C4-2B (cell line): ENCODE measurements at regions not wholly inside any gene's neighbourhood (a gene's known extent, or its start where the extent isn't known, plus 50 kb on each side); places are given as distances from the start of the nearest gene placed in this dataset.

Experiments used
- CTCF ChIP-seq: fragments of 450-650 bp; conservative IDR thresholded peaks from 2 replicates; pipeline ENCODE4 v1.5.1; 2017; ENCODE audit warnings: mild to moderate bottlenecking
- ZFX ChIP-seq: fragments of 450-650 bp; IDR thresholded peaks from 2 replicates; pipeline ENCODE4 v1.6.1; 2017

- TF ChIP-seq CTCF (no peak), ZFX (no peak)
Measured at GRCh38 chr12:24418157-24418556, 468.7 kb upstream of the SOX5 start.
